Adrenal gland (tissue), 5 donors: ENCODE measurements at regions not wholly inside any gene's neighbourhood (a gene's known extent, or its start where the extent isn't known, plus 50 kb on each side); places are given as distances from the start of the nearest gene placed in this dataset.

ENCODE experiments used
- CTCF ChIP-seq, 6 experiments: fragments of 450-650 bp in 4 of 6; fragments of 200-600 bp in 2 of 6; sonication (generic) in 1 of 6; IDR thresholded peaks; 1 replicate in 5 of 6; 2 replicates in 1 of 6; pipeline versions ENCODE4 v1.5.1 to v1.8.0; 2016 to 2021; ENCODE audit warnings: antibody characterized with exemption in 6 of 6, mild to moderate bottlenecking in 2 of 6, moderate library complexity in 1 of 6
- POLR2A ChIP-seq, 2 donors: fragments of 450-650 bp; IDR thresholded peaks; one replicate each; pipeline ENCODE4 v1.6.1; 2017; ENCODE audit warnings: antibody characterized with exemption in 2 of 2, mild to moderate bottlenecking in 2 of 2, moderate library complexity in 1 of 2
- donor health status: DM: no; HTN: no; CAD: no.

- TF ChIP-seq CTCF (IDR thresholded peaks at IDR 0.05), result no peak
- no peak for TF ChIP-seq POLR2A (IDR thresholded peaks at IDR 0.05)
Measured at GRCh38 chr9:100919506-100919905, 109.0 kb upstream of the PLPPR1 start.
